Esophagus squamous epithelium (tissue), 5 donors: ENCODE measurements at regions not wholly inside any gene's neighbourhood (a gene's known extent, or its start where the extent isn't known, plus 50 kb on each side); places are given as distances from the start of the nearest gene placed in this dataset.
"Not testable (repeated sequence)": the region's sequence is repeated elsewhere in the genome, so short reads cannot be mapped to it uniquely, and the experiment has no call there.

Source experiments
- DNase-seq: peaks from one replicate; lab custom pipeline; 2025; lab: John Stamatoyannopoulos, UW
- H3K27ac ChIP-seq, 4 donors: fragments of 200-600 bp; sonication (generic); one replicate each; pipeline ENCODE4 v1.5.1; 2016 to 2019; ENCODE audit warnings: mild to moderate bottlenecking in 1 of 4
- H3K27me3 ChIP-seq, 4 donors: fragments of 200-600 bp; sonication (generic); 1 replicate in 3 of 4; 2 replicates in 1 of 4; pipeline versions ENCODE4 v1.5.1 to v1.6.0; 2017 to 2021; ENCODE audit warnings: antibody characterized with exemption in 1 of 4
- H3K36me3 ChIP-seq, 3 donors: fragments of 200-600 bp; sonication (generic); one replicate each; pipeline ENCODE4 v1.5.1; 2016 to 2019
- H3K4me1 ChIP-seq, 3 donors: fragments of 200-600 bp; sonication (generic); one replicate each; pipeline ENCODE4 v1.5.1; 2017 to 2019
- H3K4me3 ChIP-seq, 4 donors: fragments of 200-600 bp; sonication (generic); 1 replicate in 3 of 4; 2 replicates in 1 of 4; pipeline ENCODE4 v1.5.1; 2016 to 2019; ENCODE audit warnings: mild to moderate bottlenecking in 2 of 4, moderate library complexity in 1 of 4
- H3K9me3 ChIP-seq, 3 donors: fragments of 200-600 bp; sonication (generic); one replicate each; pipeline ENCODE4 v1.5.1; 2016 to 2019
- CTCF ChIP-seq, 6 experiments: fragments of 450-650 bp in 4 of 6; fragments of 200-600 bp in 2 of 6; sonication (generic) in 2 of 6; IDR thresholded peaks; one replicate each; pipeline ENCODE4 v1.5.1; 2016 to 2019; ENCODE audit warnings: antibody characterized with exemption in 6 of 6, mild to moderate bottlenecking in 4 of 6, moderate library complexity in 4 of 6
- POLR2A ChIP-seq, 4 donors: fragments of 450-650 bp; IDR thresholded peaks; one replicate each; pipeline ENCODE4 v1.6.1; 2017; ENCODE audit warnings: antibody characterized with exemption in 4 of 4, mild to moderate bottlenecking in 4 of 4, moderate library complexity in 3 of 4
- WGBS, 2 donors: methylation state at CpG; one replicate each; pipeline ENCODE4 v1.1.5; 2018; 5-methylcytosine and 5-hydroxymethylcytosine counted together
- intact Hi-C: fragments of 100-400 bp; cut with DNase I; formaldehyde crosslinking; loops from one replicate; pipeline ENCODE4 v1.15.0; 2022
- donor health status: DM: yes; HTN: yes; CAD: no.

- H3K9me3 ChIP-seq = no peaks in the 10 kb centered on the region
- no peaks in the 10 kb centered on the region for H3K4me1 ChIP-seq
- no peak overlapping the region for H3K27ac ChIP-seq
- DNase-seq = no peak
- WGBS, 2 donors = 29 to 63% methylated on average over 1 of the region's 1 CpG
- H3K4me3 ChIP-seq = no peak overlapping the region
- TF ChIP-seq POLR2A (IDR thresholded peaks at IDR 0.05) = no peak
- no peak for TF ChIP-seq CTCF (IDR thresholded peaks at IDR 0.05)
- H3K36me3 ChIP-seq = no peaks in the 10 kb centered on the region
- H3K27me3 ChIP-seq = no peaks in the 10 kb centered on the region
- intact Hi-C loops = no loop called here
Observed at GRCh38 chr11:87775036-87775435, 400.2 kb downstream of the RAB38 start.

GRCh38 chr11:87769661-87770060 lies 405.6 kb downstream of the RAB38 start:
- 44 to 51% methylated on average over 3 of the region's 3 CpGs for WGBS, 2 donors
- no peak for DNase-seq
- no peak overlapping the region for H3K4me3 ChIP-seq

GRCh38 chr11:87767615-87768014 lies 407.6 kb downstream of the RAB38 start:
- TF ChIP-seq CTCF (IDR thresholded peaks at IDR 0.05) = no peak
- TF ChIP-seq POLR2A (IDR thresholded peaks at IDR 0.05) = no peak
- WGBS, 2 donors = 74 to 79% methylated on average over 4 of the region's 4 CpGs
- intact Hi-C loops = no loop called here

More at GRCh38 chr11:87769661-87770060, 405.6 kb downstream of the RAB38 start:
- no peaks in the 10 kb centered on the region for H3K27me3 ChIP-seq
- no peaks in the 10 kb centered on the region for H3K4me1 ChIP-seq
- no peaks in the 10 kb centered on the region for H3K9me3 ChIP-seq
- TF ChIP-seq CTCF (IDR thresholded peaks at IDR 0.05) (no peak), POLR2A (IDR thresholded peaks at IDR 0.05) (no peak)
- intact Hi-C loops = no loop called here
- H3K27ac ChIP-seq = no peak overlapping the region
- no peaks in the 10 kb centered on the region for H3K36me3 ChIP-seq

GRCh38 chr11:87764075-87764474 lies 411.2 kb downstream of the RAB38 start:
- H3K27ac ChIP-seq, H3K4me3 ChIP-seq, H3K9me3 ChIP-seq, DNase-seq, intact Hi-C loops, H3K27me3 ChIP-seq, H3K4me1 ChIP-seq, H3K36me3 ChIP-seq: not testable (repeated sequence)
- 64 to 89% methylated on average over 7 to 8 of the region's 9 CpGs for WGBS, 2 donors

More at GRCh38 chr11:87767615-87768014, 407.6 kb downstream of the RAB38 start:
- Histone ChIP-seq H3K4me1 (no peaks in the 10 kb centered on the region), H3K36me3 (no peaks in the 10 kb centered on the region), H3K4me3 (no peak overlapping the region), H3K9me3 (no peaks in the 10 kb centered on the region), H3K27me3 (no peaks in the 10 kb centered on the region), H3K27ac (no peak overlapping the region)
- no peak for DNase-seq

GRCh38 chr11:87754685-87755084 lies 420.6 kb downstream of the RAB38 start:
- H3K4me1 ChIP-seq = no peaks in the 10 kb centered on the region
- intact Hi-C loops = no loop called here
- no peak overlapping the region for H3K4me3 ChIP-seq
- TF ChIP-seq CTCF (IDR thresholded peaks at IDR 0.05) (no peak), POLR2A (IDR thresholded peaks at IDR 0.05) (no peak)
- H3K36me3 ChIP-seq = no peaks in the 10 kb centered on the region
- H3K27me3 ChIP-seq = no peaks in the 10 kb centered on the region
- H3K27ac ChIP-seq = no peak overlapping the region
- no peak for DNase-seq
- 69 to 75% methylated on average over 1 of the region's 1 CpG for WGBS, 2 donors
- H3K9me3 ChIP-seq = no peaks in the 10 kb centered on the region

GRCh38 chr11:87753143-87753542 lies 422.1 kb downstream of the RAB38 start:
- Histone ChIP-seq H3K4me1 (no peaks in the 10 kb centered on the region), H3K9me3 (no peaks in the 10 kb centered on the region), H3K27ac (no peak overlapping the region), H3K4me3 (no peak overlapping the region), H3K27me3 (no peaks in the 10 kb centered on the region), H3K36me3 (no peaks in the 10 kb centered on the region)
- whole genome bisulfite sequencing, 2 donors = 71 to 75% methylated on average over 2 of the region's 2 CpGs
- TF ChIP-seq CTCF (IDR thresholded peaks at IDR 0.05) (no peak), POLR2A (IDR thresholded peaks at IDR 0.05) (no peak)
- intact Hi-C loops = no loop called here
- DNase-seq = no peak
